H1 (cell line): ENCODE measurements at regions not wholly inside any gene's neighbourhood (a gene's known extent, or its start where the extent isn't known, plus 50 kb on each side); places are given as distances from the start of the nearest gene placed in this dataset.

ENCODE experiments used
- E2F6 ChIP-seq: IDR thresholded peaks from 2 replicates; pipeline ENCODE4 v1.6.1; 2012; ENCODE audit warnings: inconsistent platforms

GRCh38 chr10:131810036-131810804, 90.6 kb upstream of the PPP2R2D start (continued):
- no peak for TF ChIP-seq E2F6
